ENCODE measurements at regions not wholly inside any gene's neighbourhood (a gene's known extent, or its start where the extent isn't known, plus 50 kb on each side); places are given as distances from the start of the nearest gene placed in this dataset.
"Not testable (repeated sequence)": the region's sequence is repeated elsewhere in the genome, so short reads cannot be mapped to it uniquely, and the experiment has no call there.

GRCh38 chr3:178350763-178351162 lies 185.5 kb upstream of the KCNMB2 start:
- peaks cover 8% of the 10 kb centered on the region for H3K9me3 Mint-ChIP-seq
- peaks cover 39% of the 10 kb centered on the region for H3K4me1 Mint-ChIP-seq
- no peaks in the 10 kb centered on the region for H3K36me3 Mint-ChIP-seq (ENCODE audit: low read depth)
- no peak overlapping the region for H3K4me3 Mint-ChIP-seq
- peak overlapping the region in 2 of 3 experiments; percentile 46 to 64 for H3K27ac Mint-ChIP-seq
- TF ChIP-seq CTCF (IDR thresholded peaks at IDR 0.05; ENCODE audit: unreplicated experiment in 3 of 3): no peak
- H3K27me3 Mint-ChIP-seq (ENCODE audit: low read depth): no peaks in the 10 kb centered on the region

GRCh38 chr3:178352326-178353005 lies 183.8 kb upstream of the KCNMB2 start:
- peak overlapping the region; percentile 84 to 88 (median 86) for H3K27ac Mint-ChIP-seq
- H3K4me3 Mint-ChIP-seq: peak overlapping the region in 1 of 3 experiments; percentile 34
- peaks cover 4% of the 10 kb centered on the region for H3K36me3 Mint-ChIP-seq (ENCODE audit: low read depth)
- H3K4me1 Mint-ChIP-seq: peaks cover 39% of the 10 kb centered on the region
- H3K9me3 Mint-ChIP-seq: peaks cover 20% of the 10 kb centered on the region
- H3K27me3 Mint-ChIP-seq (ENCODE audit: low read depth): no peaks in the 10 kb centered on the region
- TF ChIP-seq CTCF (IDR thresholded peaks at IDR 0.05; ENCODE audit: unreplicated experiment in 3 of 3): no peak

GRCh38 chr3:178353006-178353694 lies 183.1 kb upstream of the KCNMB2 start:
- peaks cover 39% of the 10 kb centered on the region for H3K4me1 Mint-ChIP-seq
- H3K9me3 Mint-ChIP-seq: peaks cover 20% of the 10 kb centered on the region
- peaks cover 4% of the 10 kb centered on the region for H3K36me3 Mint-ChIP-seq (ENCODE audit: low read depth)

DNA sequence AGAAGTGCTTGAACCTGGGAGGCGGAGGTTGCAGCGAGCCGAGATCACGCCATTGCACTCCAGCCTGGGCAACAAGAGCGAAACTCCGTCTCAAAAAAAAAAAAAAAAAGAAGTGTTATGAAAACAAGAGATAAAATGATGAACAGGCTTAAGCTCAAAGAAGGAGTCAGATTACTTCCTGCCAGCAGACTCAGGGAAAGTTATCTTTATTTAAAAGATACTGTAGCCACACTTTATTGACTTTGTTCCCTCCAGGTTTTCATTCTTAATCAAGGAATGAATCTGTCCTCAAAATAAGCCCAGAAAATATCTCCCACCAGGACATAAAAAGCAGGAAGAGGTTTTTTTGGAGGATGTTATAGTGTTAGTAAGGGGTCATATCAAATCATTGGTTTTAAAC lies 176.5 kb upstream of the KCNMB2 start:
- Mint-ChIP-seq H3K4me1 (peaks cover 12% of the 10 kb centered on the region), H3K36me3 (ENCODE audit: low read depth) (peaks cover 19% of the 10 kb centered on the region), H3K4me3 (peak overlapping the region in 2 of 3 experiments; percentile 4 to 14), H3K27ac (peak overlapping the region; percentile 80 to 87 (median 87)), H3K27me3 (ENCODE audit: low read depth) (no peaks in the 10 kb centered on the region), H3K9me3 (peaks cover 51% of the 10 kb centered on the region)
- no peak for TF ChIP-seq CTCF (IDR thresholded peaks at IDR 0.05; ENCODE audit: unreplicated experiment in 3 of 3)

More at GRCh38 chr3:178353006-178353694, 183.1 kb upstream of the KCNMB2 start:
- no peak overlapping the region for H3K4me3 Mint-ChIP-seq
- TF ChIP-seq CTCF (IDR thresholded peaks at IDR 0.05; ENCODE audit: unreplicated experiment in 3 of 3): no peak
- no peaks in the 10 kb centered on the region for H3K27me3 Mint-ChIP-seq (ENCODE audit: low read depth)
- H3K27ac Mint-ChIP-seq: peak overlapping the region; percentile 63 to 86 (median 84)

- H3K4me3 Mint-ChIP-seq; H3K27ac Mint-ChIP-seq; H3K27me3 Mint-ChIP-seq (ENCODE audit: low read depth): not testable (repeated sequence)
- Mint-ChIP-seq H3K9me3 (peaks cover 57% of the 10 kb centered on the region), H3K36me3 (ENCODE audit: low read depth) (peaks cover 15% of the 10 kb centered on the region), H3K4me1 (peaks cover 16% of the 10 kb centered on the region)
These were observed 173.2 kb upstream of the KCNMB2 start for GRCh38 chr3:178363048-178363447.

DNA sequence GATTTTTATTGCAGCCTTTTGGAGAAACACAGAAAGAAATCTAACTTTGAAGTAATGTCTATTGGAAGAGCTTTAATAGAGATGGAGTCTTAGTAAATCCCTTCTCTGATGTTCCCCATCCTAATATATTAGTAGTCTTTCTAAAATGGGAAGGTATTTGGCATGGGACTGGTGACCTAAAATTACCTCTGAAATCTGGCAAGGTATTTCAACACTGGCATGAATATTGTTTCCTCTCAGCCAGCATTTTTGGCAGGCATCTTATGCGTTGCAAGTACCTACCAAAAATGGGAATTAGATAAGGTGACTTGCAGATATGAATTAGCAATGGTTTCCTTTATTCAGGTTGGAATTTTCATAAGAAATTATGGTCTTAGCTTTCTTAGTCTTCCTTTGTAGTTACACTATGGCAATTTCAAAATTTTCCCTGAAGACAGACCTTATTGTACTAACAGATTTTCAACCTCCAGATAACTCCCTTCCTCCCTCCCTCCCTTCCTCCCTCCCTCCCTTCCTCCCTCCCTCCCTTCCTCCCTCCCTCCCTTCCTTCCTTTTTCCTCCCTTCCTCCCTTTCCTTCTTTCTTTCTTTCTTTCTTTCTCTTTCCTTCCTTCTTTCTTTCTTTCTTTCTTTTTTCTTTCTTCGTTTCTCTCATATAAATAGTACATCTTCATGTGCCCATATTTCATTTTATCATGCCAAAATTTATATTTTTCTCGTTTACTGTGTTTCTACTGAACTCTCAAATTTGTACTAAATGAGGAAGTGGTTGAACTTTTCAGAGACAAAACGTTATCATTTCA lies 168.2 kb upstream of the KCNMB2 start:
- peaks cover 11% of the 10 kb centered on the region for H3K36me3 Mint-ChIP-seq (ENCODE audit: low read depth)
- H3K27me3 Mint-ChIP-seq (ENCODE audit: low read depth): no peaks in the 10 kb centered on the region
- H3K27ac Mint-ChIP-seq: no peak overlapping the region
- H3K9me3 Mint-ChIP-seq: peaks cover 50% of the 10 kb centered on the region
- no peak overlapping the region for H3K4me3 Mint-ChIP-seq
- no peak for TF ChIP-seq CTCF (IDR thresholded peaks at IDR 0.05; ENCODE audit: unreplicated experiment in 3 of 3)
- H3K4me1 Mint-ChIP-seq: peaks cover 5% of the 10 kb centered on the region

Data from nephron (organoid).